Endodermal cell (in vitro differentiated cells): ENCODE measurements at regions not wholly inside any gene's neighbourhood (a gene's known extent, or its start where the extent isn't known, plus 50 kb on each side); places are given as distances from the start of the nearest gene placed in this dataset.

Experiments used
- DNase-seq: peaks from one replicate; pipeline ENCODE4 v3.0.0-alpha.2; 2017
- H3K27ac ChIP-seq: 2 replicates; pipeline ENCODE4 v1.5.1; 2013; ENCODE audit warnings: mild to moderate bottlenecking, low read depth, low read length, moderate library complexity
- H3K27me3 ChIP-seq: 2 replicates; pipeline ENCODE4 v1.6.1; 2013; ENCODE audit warnings: mild to moderate bottlenecking, low read length, moderate library complexity; ENCODE audit not compliant: insufficient read depth, control insufficient read depth, poor library complexity, severe bottlenecking
- H3K36me3 ChIP-seq: 2 replicates; pipeline ENCODE4 v1.7.0; 2013; ENCODE audit warnings: mild to moderate bottlenecking, low read length, moderate library complexity; ENCODE audit not compliant: control insufficient read depth, insufficient read depth
- H3K4me1 ChIP-seq: one replicate; pipeline ENCODE4 v1.7.0; 2013; ENCODE audit warnings: low read length; ENCODE audit not compliant: control insufficient read depth, insufficient read depth
- H3K4me3 ChIP-seq: 2 replicates; pipeline ENCODE4 v1.5.1; 2013; ENCODE audit warnings: mild to moderate bottlenecking, low read length, moderate library complexity
- H3K9ac ChIP-seq: 2 replicates; pipeline ENCODE4 v1.6.1; 2013; ENCODE audit warnings: mild to moderate bottlenecking, low read length, moderate library complexity; ENCODE audit not compliant: poor library complexity, severe bottlenecking; ENCODE audit errors: extremely low read depth
- H3K9me3 ChIP-seq: 2 replicates; pipeline ENCODE4 v1.6.1; 2013; ENCODE audit warnings: mild to moderate bottlenecking, low read length, moderate library complexity; ENCODE audit not compliant: control insufficient read depth
- H3K27ac Mint-ChIP-seq: 2 replicates; pipeline ENCODE4 v1.8.0; 2020; ENCODE audit warnings: mixed read lengths
- H3K27me3 Mint-ChIP-seq: 2 replicates; pipeline ENCODE4 v1.8.0; 2021; ENCODE audit warnings: mild to moderate bottlenecking, mixed read lengths; ENCODE audit not compliant: insufficient read depth
- H3K36me3 Mint-ChIP-seq: 2 replicates; pipeline ENCODE4 v1.8.0; 2020; ENCODE audit warnings: low read depth, mixed read lengths
- H3K4me1 Mint-ChIP-seq: 2 replicates; pipeline ENCODE4 v1.8.0; 2020; ENCODE audit warnings: mixed read lengths
- H3K4me3 Mint-ChIP-seq: 2 replicates; pipeline ENCODE4 v1.8.0; 2020; ENCODE audit warnings: mild to moderate bottlenecking, moderate library complexity, mixed read lengths
- H3K9me3 Mint-ChIP-seq: 2 replicates; pipeline ENCODE4 v1.8.0; 2020; ENCODE audit warnings: mild to moderate bottlenecking, mixed read lengths
- CTCF ChIP-seq: fragments of 200-600 bp; sonication (generic); conservative IDR thresholded peaks from 2 replicates; pipeline ENCODE4 v1.5.0; 2021; ENCODE audit warnings: antibody characterized with exemption, mild to moderate bottlenecking
- WGBS, 2 experiments: methylation state at CpG; one replicate each; pipeline versions ENCODE4 v1.1.5 to v1.1.7; 2013; ENCODE audit warnings: missing lambda C conversion rate in 2 of 2, mixed read lengths in 1 of 2; ENCODE audit not compliant: insufficient coverage in 1 of 2, insufficient read length in 1 of 2; 5-methylcytosine and 5-hydroxymethylcytosine counted together

- Histone ChIP-seq H3K27ac (no peak overlapping the region), H3K9me3 (no peaks in the 10 kb centered on the region), H3K4me3 (no peak overlapping the region), H3K4me1 (peaks cover 3% of the 10 kb centered on the region), H3K27me3 (no peaks in the 10 kb centered on the region), H3K9ac (no peak overlapping the region), H3K36me3 (no peaks in the 10 kb centered on the region)
- no peaks in the 10 kb centered on the region for H3K27me3 Mint-ChIP-seq
- no peaks in the 10 kb centered on the region for H3K36me3 Mint-ChIP-seq
- no peak for TF ChIP-seq CTCF
- no peak for DNase-seq
- H3K4me3 Mint-ChIP-seq: no peak overlapping the region
- no peak overlapping the region for H3K27ac Mint-ChIP-seq
- H3K9me3 Mint-ChIP-seq: no peaks in the 10 kb centered on the region
- peaks cover 7% of the 10 kb centered on the region for H3K4me1 Mint-ChIP-seq
These were observed 162.6 kb downstream of the SERPINI1 start for GRCh38 chr3:167898091-167898490.

- Mint-ChIP-seq H3K9me3 (no peaks in the 10 kb centered on the region), H3K4me1 (peaks cover 6% of the 10 kb centered on the region), H3K27me3 (no peaks in the 10 kb centered on the region), H3K4me3 (no peak overlapping the region), H3K27ac (no peak overlapping the region), H3K36me3 (no peaks in the 10 kb centered on the region)
- peak; percentile 54 for DNase-seq
- no peak for TF ChIP-seq CTCF
- H3K9ac ChIP-seq: no peak overlapping the region
- WGBS, 2 experiments: 18 to 68% methylated on average over 2 to 4 of the region's 4 CpGs
- no peaks in the 10 kb centered on the region for H3K9me3 ChIP-seq
- peaks cover 3% of the 10 kb centered on the region for H3K4me1 ChIP-seq
- H3K4me3 ChIP-seq: no peak overlapping the region
- no peaks in the 10 kb centered on the region for H3K27me3 ChIP-seq
- peak overlapping the region; percentile 4 for H3K27ac ChIP-seq
- no peaks in the 10 kb centered on the region for H3K36me3 ChIP-seq
These were observed 160.2 kb downstream of the SERPINI1 start for GRCh38 chr3:167895684-167896083.

- no peak overlapping the region for H3K4me3 ChIP-seq
- H3K27me3 ChIP-seq: no peaks in the 10 kb centered on the region
- peak overlapping the region; percentile 4 for H3K27ac ChIP-seq
- H3K27ac Mint-ChIP-seq: no peak overlapping the region
- no peak for DNase-seq
- H3K36me3 ChIP-seq: no peaks in the 10 kb centered on the region
- H3K4me1 Mint-ChIP-seq: peaks cover 5% of the 10 kb centered on the region
- H3K4me3 Mint-ChIP-seq: no peak overlapping the region
- peaks cover 3% of the 10 kb centered on the region for H3K4me1 ChIP-seq
- no peak for TF ChIP-seq CTCF
- H3K27me3 Mint-ChIP-seq: no peaks in the 10 kb centered on the region
- no peak overlapping the region for H3K9ac ChIP-seq
- 75% methylated on average over 1 of the region's 1 CpG; no CpG with 5 or more reads in 1 of the 2 experiments for WGBS, 2 experiments
- H3K9me3 ChIP-seq: no peaks in the 10 kb centered on the region
- H3K9me3 Mint-ChIP-seq: no peaks in the 10 kb centered on the region
- H3K36me3 Mint-ChIP-seq: no peaks in the 10 kb centered on the region
These were observed 159.7 kb downstream of the SERPINI1 start for GRCh38 chr3:167895178-167895577.
